ENCODE measurements at regions not wholly inside any gene's neighbourhood (a gene's known extent, or its start where the extent isn't known, plus 50 kb on each side); places are given as distances from the start of the nearest gene placed in this dataset.

DNA sequence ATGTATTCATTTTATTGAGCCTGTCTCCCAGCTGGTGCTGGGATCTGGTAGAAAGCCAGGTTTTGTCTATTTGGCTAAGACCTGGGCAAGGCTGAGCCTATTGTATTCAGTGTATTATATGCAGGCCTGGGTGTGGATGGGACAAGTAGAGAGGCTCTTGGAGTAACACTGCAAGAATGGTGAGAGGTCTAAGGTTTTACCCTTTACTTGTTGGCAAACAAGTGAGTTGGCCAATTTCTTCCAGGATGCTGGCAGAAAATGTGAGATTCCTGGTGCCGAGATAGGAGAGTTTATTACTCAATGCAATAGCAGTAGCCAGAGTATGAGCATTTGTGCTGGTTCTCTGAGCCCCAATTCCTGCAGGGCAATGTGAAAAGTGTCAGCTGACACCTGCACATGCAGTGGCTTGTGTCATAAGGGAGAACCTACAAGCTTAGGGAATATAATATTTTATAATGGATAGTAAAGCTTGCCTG is 141.7 kb upstream of the PRLR start:
- Histone ChIP-seq H3K36me3 (ENCODE audit: control insufficient read depth, insufficient read depth, low read length) (no peaks in the 10 kb centered on the region), H3K27me3 (ENCODE audit: control insufficient read depth, insufficient read depth, low read length) (no peaks in the 10 kb centered on the region), H3K4me3 (ENCODE audit: low read depth, low read length) (no peak overlapping the region)
- TF ChIP-seq, protein P1, sequence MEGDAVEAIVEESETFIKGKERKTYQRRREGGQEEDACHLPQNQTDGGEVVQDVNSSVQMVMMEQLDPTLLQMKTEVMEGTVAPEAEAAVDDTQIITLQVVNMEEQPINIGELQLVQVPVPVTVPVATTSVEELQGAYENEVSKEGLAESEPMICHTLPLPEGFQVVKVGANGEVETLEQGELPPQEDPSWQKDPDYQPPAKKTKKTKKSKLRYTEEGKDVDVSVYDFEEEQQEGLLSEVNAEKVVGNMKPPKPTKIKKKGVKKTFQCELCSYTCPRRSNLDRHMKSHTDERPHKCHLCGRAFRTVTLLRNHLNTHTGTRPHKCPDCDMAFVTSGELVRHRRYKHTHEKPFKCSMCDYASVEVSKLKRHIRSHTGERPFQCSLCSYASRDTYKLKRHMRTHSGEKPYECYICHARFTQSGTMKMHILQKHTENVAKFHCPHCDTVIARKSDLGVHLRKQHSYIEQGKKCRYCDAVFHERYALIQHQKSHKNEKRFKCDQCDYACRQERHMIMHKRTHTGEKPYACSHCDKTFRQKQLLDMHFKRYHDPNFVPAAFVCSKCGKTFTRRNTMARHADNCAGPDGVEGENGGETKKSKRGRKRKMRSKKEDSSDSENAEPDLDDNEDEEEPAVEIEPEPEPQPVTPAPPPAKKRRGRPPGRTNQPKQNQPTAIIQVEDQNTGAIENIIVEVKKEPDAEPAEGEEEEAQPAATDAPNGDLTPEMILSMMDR (IDR thresholded peaks at IDR 0.05; ENCODE audit: insufficient read depth, low read depth, low read length): no peak
- DNase-seq (ENCODE audit: low read depth): no peak
- POLR2A ChIA-PET: no interaction called here
- CTCF ChIA-PET: no interaction called here

DNA sequence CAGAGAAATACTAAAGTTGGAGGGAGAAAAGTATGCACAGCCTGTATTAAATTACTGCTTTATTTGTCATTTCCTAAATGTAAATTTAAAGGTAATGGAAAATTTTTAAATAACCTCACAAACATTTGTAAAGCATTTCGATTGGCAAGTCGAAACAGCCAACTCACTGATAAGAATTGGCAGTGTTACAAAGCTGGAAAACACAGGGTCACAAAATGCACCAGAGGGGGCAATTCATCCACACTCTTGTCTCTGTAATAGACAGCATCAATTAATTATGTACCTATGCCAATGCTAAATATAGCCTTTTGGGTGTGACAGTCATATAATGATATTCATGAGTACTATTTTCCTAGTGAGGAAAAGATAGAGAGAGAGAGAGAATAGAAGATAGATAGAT is 140.6 kb upstream of the PRLR start:
- Histone ChIP-seq H3K27me3 (ENCODE audit: control insufficient read depth, insufficient read depth, low read length) (no peaks in the 10 kb centered on the region), H3K4me3 (ENCODE audit: low read depth, low read length) (no peak overlapping the region), H3K36me3 (ENCODE audit: control insufficient read depth, insufficient read depth, low read length) (no peaks in the 10 kb centered on the region)
- POLR2A ChIA-PET: no interaction called here
- CTCF ChIA-PET: interaction anchor here (1.4 kb wide), 1 partner anchor 65 kb away, joined by 4 read pairs; no protein-coding TSS in a partner anchor
- no peak for DNase-seq (ENCODE audit: low read depth)
- TF ChIP-seq, protein P1 (IDR thresholded peaks at IDR 0.05; ENCODE audit: insufficient read depth, low read depth, low read length): no peak

- ChIA-PET CTCF (interaction anchor here (1.4 kb wide), 1 partner anchor 66 kb away, joined by 4 read pairs; no protein-coding TSS in a partner anchor), POLR2A (no interaction called here)
- TF ChIP-seq, protein P1 (IDR thresholded peaks at IDR 0.05; ENCODE audit: insufficient read depth, low read depth, low read length): no peak
- H3K27me3 ChIP-seq (ENCODE audit: control insufficient read depth, insufficient read depth, low read length): no peaks in the 10 kb centered on the region
- no peaks in the 10 kb centered on the region for H3K36me3 ChIP-seq (ENCODE audit: control insufficient read depth, insufficient read depth, low read length)
- no peak overlapping the region for H3K4me3 ChIP-seq (ENCODE audit: low read depth, low read length)
- DNase-seq (ENCODE audit: low read depth): no peak
Observed at GRCh38 chr5:35369965-35370790, 139.9 kb upstream of the PRLR start.

GRCh38 chr5:35367526-35367925 is 137.2 kb upstream of the PRLR start:
- no peak for DNase-seq (ENCODE audit: low read depth)
- POLR2A ChIA-PET: no interaction called here
- H3K36me3 ChIP-seq (ENCODE audit: control insufficient read depth, insufficient read depth, low read length): no peaks in the 10 kb centered on the region
- TF ChIP-seq, protein P1 (IDR thresholded peaks at IDR 0.05; ENCODE audit: insufficient read depth, low read depth, low read length): no peak
- H3K4me3 ChIP-seq (ENCODE audit: low read depth, low read length): no peak overlapping the region
- CTCF ChIA-PET: no interaction called here
- H3K27me3 ChIP-seq (ENCODE audit: control insufficient read depth, insufficient read depth, low read length): no peaks in the 10 kb centered on the region

GRCh38 chr5:35365758-35366157 is 135.5 kb upstream of the PRLR start:
- CTCF ChIA-PET: no interaction called here
- Histone ChIP-seq H3K27me3 (ENCODE audit: control insufficient read depth, insufficient read depth, low read length) (no peaks in the 10 kb centered on the region), H3K36me3 (ENCODE audit: control insufficient read depth, insufficient read depth, low read length) (no peaks in the 10 kb centered on the region), H3K4me3 (ENCODE audit: low read depth, low read length) (no peak overlapping the region)
- POLR2A ChIA-PET: no interaction called here
- TF ChIP-seq, protein P1 (IDR thresholded peaks at IDR 0.05; ENCODE audit: insufficient read depth, low read depth, low read length): no peak
- DNase-seq (ENCODE audit: low read depth): no peak
